ENCODE measurements at regions not wholly inside any gene's neighbourhood (a gene's known extent, or its start where the extent isn't known, plus 50 kb on each side); places are given as distances from the start of the nearest gene placed in this dataset.

DNA sequence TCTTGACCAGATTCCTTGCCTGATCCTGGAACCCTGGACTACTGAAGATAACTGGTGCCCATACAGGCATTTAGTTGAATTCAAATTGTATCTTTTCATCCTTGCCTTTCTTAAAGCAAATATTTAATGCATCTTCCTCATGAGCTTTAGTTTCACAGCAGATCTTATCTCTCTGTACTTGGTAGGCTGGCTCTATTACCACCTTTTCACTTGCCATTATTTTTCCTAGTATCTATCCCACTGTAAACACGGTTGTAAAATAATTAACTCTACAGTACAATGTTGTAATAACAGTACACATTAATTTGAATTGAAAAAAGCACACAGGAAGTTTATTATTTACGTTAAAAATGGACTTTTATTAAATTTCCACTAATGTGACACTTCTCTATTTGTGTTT lies 1286.9 kb downstream of the GRIK2 start:
- no peak for DNase-seq

DNA sequence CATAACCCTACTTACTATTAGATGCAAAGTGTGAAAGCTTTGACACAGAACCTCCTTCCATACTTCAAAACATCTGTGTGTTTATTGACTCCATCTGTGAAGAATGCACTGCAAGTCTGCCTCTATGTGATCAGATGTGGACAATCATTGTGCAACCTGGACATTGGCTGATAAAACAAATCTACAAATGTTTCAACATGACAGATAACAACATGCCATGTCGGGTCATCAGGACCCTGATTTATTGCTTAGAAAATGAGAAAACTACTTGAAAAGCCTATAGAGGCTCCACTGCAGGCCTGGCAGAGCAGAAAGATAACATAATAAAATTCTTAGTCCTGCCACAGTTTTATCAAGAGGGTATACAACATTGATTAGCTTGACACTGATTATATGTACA lies 1286.4 kb downstream of the GRIK2 start:
- no peak for DNase-seq

DNA sequence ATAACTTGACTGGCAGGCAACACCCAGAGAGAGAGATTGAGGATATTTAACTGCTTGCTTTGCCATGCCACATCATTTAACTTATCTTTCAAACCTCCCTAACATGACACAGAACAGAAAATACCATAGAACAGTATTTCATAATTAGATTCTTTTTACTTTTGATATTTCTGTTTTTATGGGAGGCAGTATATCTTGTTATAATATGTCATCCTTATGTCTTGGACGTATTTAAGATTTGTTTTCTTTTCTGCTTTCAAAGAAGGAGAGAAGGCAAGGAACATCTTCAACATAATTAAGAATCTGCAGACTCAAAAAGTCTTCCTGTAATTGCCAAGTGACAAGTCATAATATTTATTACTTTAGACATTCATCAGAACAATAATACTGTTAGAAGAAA lies 1283.7 kb downstream of the GRIK2 start:
- no peak for DNase-seq

DNA sequence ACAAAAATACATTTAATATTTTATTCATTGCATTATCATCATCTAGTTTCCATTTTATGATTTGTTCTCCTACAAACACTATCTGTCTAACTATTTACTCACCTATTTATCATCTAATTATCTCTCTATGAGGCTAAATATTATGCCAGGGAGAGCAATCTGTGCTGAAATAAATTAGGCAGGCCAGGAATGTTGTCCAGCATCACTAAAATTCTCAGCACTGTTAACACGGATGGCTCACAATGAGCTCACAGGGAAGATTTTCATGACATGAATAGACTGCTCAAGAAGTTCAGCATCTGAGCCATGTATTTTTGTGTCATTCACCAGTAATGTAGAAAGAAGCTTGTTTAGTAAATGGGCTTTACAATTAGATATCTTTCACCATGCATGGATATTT lies 1277.2 kb downstream of the GRIK2 start:
- peak in 1 of 3 experiments; percentile 57 for DNase-seq

DNA sequence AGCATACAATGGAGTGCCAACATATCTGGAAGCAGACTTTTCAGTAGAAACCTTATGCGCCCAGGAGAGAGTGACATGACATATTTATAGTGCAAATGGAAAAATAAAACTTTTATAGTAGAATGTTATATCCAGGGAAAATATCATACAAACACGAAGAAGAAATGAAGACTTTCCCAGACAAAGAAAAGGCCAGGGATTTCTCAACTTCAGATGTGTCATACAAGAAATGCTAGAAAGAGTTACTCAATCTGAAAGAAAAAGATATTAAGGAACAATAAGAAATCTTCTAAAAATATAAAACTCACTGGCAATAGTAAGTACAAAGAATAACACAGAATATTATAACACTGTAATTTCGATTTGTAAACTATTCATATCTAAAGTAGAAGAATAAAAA lies 1269.3 kb downstream of the GRIK2 start:
- DNase-seq: no peak

DNA sequence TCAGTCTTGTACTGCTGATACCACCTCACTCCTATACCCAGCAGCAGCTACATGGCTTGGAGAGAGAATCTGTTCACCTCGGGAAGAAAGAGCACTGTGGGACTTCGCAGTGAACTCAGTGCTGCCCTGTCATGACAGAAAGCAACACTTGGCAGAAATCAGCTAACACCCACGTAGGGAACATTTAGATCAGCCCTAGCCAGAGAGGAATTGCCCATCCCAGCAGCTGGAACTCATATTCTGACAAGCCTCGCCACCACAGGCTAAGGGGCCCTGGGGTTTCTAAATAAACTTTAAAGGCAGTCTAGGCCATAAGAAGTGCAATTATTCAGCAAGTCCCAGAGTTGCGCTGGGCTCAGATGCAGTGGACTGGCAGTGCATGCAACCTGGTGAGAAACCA lies 1266.8 kb downstream of the GRIK2 start:
- DNase-seq: no peak

DNA sequence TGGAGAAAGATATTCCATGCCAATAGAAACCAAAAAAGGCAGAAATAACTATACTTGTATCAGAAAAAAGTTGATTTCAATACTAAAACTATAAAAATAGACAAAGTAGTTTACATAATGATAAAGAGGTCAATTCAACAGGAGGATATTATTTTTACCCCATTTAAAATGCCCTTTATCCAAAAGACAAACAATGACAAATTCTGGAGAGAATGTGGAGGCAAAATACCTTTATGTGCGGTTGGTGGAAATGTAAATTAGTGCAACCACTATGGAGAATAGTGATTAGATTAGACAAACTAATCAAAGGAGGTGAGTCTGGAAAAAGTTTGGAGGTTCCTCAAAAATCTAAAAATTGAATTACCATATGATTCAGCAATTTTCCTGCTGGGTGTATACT lies 1262.3 kb downstream of the GRIK2 start:
- no peak for DNase-seq

DNA sequence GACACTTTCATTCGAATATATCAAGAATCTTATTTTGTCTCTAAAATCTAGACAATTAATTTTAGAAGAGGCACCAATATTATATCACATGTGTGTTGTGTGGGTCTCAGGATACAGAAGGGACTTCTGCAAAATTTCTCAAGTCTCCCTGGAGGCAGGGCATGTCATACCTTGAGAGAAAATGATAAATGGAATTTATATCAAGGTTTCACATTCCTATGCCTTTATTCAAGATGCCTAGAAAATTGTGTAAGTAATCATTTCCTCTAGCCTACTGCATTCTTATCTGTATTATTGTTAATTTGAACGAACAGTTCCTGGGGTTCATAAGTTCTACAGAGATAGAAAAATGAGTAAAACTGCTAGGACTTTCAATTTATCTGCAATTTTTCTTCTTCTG lies 1247.9 kb downstream of the GRIK2 start:
- DNase-seq: no peak

DNA sequence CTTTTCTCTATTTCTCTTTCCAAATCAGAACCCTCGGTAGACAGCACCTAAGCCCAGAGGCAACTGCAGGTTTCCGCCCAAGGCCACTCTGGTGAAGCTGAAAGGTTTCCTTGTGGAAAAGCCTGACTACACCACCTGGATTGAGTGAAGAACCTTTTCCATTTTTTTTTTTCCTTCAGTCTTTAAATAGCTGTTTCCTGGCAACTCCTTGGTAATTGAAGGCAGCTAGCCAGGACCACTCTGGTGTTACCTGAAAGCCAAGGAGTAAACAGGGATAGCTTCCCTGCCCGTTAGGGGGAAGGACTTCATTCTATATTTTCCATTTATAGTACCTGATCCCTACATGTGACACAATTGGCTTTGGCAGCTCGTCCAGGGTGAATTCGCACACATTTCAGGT lies 1238.4 kb downstream of the GRIK2 start:
- DNase-seq: no peak

DNA sequence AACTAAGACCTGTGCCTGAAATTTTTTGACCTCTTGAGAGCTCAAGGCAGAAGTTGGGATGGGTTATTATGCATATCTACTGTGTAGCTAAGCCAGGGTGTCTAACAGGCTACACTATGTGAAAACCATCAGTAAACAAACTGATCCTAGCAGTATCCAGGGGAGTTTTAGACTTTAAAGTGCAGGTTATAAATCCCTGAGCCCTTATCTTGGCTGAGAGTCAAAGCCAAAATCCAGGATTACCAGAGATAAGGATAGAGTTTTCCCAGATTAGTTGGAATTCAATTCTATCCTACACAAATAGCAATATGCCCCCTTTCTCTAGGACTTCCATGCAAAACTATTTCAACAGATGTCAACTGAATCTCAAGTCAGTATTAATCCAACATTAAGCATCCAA lies 1229.7 kb downstream of the GRIK2 start:
- DNase-seq: no peak

DNA sequence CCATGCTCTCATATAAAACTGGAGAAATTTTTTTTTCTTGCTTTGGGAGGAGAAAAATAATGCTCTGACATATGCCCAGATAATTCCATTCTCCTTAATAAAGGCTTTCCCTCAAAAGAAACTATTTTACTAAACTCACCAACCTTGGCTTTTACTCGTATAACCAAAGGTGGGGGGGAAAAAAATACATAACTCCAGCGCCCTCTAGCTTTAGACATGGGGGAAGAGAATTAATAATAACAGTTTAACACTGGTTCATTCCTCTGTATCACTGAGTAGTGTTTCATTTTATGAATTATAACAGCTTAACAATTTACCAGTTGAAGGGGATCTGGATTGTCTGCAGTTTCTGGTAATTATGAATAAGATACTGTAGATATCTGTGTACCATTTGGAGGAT lies 1226.1 kb downstream of the GRIK2 start:
- DNase-seq: peak in 2 of 3 experiments; percentile 10 to 43

DNA sequence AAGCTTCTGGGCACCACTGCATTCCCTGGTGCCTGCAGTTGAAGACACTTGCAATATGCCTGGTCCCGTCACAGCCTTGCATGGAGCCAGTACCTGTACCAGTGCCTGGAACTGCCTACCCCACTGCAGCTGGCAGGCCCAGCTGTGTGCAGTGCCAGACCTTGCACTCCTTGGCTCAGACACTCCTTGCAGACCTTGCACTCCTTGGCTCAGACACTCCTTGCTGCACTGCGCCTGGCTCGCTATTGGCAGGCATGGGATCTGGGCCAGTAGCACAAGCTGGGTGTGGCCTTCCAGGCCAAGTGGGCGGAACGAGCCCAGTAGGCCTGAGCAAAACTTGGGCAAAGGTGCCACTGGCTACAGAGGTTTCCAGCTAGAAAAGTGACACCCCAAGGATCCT lies 1189.1 kb downstream of the GRIK2 start:
- DNase-seq: no peak

DNA sequence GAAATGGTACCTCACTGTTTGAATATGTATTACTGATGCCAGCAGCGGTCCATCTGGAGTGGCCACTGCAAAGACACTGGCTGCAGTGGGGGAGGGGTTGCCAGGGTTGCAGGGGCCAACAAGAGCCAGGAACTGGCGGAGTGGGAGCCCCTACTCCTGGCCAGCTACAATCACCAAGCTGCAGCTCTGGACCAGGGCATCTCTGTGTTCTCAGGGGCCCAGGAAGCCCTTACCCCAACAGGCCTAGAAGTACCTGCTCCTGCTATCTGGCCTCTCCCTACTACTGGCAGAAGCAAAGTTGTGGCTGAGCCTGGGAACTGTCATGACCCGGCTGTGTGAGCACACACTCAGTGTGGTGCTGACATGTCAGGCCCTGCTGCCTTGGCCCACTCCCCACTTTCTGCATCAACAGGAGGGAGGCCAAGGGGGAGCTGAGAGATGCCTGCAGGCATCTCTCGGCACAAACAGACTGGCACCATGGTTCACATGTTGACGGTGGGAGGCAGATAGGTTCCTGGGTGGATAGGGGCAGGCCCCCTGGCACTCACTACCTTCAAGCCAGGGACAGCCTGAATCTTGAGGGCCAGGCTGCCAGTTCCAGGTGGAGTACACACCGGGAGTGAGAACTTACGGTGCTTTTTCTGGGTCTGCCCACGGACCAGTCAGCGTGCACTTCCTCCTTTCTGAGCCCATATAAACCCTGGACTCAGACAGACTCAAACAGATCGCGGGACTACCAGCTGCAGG lies 1188.0 kb downstream of the GRIK2 start:
- no peak for DNase-seq

DNA sequence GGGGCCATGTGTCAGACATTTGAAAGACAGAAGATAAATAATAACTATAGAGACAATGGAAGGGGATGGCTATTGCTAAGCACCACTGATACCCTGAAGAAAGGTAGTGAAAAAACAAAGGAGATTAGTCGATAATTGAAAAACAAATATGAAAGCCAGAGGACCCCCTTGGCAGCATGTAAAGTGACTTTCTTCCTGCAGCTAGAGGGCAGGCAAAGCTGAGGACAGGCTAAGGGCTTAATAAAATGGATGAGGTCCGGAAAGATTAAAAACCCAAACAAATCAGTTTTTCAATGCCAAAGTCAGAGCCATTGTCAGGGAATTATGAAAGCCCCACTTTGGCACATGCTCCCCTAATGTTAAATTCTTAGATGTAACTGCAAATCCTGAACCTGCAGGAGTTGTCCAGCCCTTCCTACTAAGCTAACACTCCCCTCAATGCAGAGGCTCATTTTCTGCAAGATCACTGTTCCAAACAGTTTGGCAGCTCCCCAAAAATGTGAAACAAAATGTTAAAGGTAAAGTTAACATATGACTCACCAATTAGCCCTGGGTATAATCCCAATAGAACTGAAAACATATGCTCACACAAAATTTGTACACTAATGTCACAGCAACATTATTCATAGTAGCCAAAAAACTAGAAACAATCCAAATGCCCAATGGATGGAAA lies 1177.9 kb downstream of the GRIK2 start:
- DNase-seq: no peak

DNA sequence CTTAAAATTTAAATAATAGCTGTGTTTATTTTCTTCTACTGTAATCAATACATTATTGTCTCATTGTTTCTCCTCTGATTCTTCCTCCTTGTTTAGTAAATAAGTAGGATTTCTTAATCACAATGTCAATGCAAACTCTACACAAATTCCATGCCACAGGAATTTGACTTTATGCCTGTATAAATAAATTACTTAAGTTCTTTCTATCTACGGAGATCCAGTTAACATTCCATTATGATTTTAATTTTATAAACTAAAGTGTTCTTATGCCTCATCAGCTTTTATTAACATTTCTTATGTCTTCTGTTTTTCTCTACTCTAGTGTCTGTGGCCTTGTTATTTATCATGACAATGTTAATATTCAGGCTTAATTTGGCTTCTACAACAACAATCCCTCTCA lies 1169.2 kb downstream of the GRIK2 start:
- no peak for DNase-seq

DNA sequence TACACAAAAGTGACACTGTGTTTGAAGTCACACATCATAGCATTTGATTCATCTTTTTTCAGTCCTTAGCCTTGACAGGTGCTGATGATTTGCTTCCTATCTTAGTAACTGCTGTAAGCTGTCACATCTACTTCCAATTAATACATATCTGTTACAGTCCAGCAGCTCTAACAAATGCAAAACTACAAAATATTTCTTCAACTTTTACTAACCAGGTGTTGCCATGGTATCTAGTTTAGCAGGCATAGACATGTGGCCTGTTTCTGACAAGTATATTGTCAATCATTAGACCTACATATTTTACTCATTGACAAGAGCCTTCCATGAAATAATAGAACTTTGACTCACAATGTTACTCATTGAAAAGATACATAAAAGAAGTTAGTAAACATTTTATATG lies 1159.7 kb downstream of the GRIK2 start:
- DNase-seq: no peak

DNA sequence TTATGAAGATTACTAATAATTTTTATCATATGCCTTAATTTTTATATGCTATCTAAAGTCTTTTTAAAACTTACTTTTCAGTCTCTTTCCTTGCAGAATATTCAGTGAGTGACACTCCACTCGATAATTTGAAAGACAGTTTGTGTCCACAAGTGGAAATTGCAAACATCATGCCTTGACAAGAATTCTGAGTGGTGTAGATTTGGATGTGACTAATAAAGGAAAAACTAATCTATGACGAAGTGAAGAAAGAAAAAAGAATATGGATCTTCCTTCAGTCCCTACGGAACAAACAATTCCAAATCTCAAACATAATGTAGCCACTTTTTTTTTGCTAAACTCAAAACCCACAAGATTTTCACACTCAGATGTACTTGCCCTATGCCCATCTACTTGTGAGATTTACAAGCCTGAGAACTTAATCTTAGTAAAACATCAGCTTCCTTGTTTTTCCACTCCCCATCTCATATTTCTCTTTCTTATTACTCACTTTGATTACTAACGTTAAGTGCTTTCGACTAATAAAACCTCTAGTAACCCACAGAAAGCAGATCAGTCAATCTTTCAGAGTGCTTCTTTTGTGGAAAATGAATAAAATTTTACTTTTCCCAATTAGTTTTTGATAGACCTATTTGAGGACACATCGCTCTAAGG lies 1155.8 kb downstream of the GRIK2 start:
- DNase-seq: no peak

DNA sequence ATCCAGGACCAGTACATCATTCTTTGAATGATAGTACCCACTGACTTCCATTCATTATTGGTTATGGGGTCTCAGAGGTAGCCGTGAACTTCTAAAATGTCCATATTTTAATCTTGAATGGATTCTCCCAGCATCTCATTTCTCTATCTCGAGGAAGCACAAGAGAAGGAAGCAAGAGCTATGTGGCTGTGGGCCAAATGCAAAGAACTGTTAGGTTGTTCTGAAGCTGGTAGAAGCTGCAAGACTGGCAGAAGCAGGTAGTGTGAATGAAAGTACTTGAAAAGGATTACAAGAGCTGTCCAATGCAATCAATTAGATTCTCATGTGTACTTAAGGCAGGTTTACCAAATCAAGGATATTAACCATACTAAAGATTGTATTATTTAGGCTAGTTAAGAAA lies 1131.8 kb downstream of the GRIK2 start:
- peak in 1 of 3 experiments; percentile 1 for DNase-seq

DNA sequence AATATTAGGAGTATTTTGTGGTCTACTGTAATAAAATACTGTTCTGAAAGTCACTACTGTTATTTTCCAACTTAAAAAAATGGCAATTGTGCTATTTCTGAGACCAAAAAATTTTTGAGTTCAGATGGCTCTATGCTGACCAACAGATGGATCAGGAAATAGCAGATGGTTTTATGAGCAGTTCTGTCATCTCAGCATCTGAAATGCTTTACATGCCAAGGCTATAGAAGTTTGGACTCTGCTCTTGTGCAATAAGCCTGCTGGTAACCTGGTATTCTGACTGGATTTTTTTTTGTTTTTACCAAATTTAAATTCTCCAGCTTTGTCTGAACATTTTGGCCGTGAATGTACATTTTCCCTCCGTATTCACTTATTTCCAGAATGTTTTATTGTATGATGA lies 1127.5 kb downstream of the GRIK2 start:
- no peak for DNase-seq

DNA sequence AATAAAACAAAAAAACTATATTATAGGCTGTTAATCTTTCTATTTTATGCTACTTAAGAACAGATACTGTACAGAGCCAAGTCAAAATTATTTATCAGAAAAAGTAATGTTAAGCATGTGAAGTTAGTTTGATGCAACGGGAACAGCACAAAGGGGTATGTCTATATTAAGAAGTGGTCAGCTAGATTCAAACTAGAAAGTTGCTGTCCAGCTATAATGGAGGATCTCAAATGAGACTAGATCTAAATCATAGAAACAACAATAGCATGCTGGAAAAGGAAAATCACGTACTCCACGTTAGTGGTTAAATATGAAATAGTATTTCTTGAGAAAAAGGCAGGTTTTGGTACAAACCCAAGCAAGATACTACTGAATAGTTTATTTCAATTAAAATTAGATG lies 1124.0 kb downstream of the GRIK2 start:
- no peak for DNase-seq

DNA sequence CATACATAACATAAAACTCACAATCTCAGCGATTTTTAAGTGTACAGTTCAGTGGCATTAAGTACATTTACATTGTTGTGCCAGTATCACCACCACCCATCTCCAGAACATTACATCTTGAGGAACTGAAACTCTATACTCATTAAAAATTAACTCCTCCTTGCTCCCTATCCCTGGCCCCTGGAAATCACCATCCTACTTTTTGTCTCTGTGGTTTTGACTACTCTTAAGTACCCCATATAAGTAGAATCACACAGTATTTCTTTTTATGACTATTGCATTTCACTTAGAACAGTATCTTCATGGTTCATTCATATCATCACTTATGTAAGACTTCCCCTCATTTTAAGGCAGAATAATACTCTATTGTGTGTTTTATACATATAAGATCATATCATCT lies 1108.1 kb downstream of the GRIK2 start:
- DNase-seq: no peak

DNA sequence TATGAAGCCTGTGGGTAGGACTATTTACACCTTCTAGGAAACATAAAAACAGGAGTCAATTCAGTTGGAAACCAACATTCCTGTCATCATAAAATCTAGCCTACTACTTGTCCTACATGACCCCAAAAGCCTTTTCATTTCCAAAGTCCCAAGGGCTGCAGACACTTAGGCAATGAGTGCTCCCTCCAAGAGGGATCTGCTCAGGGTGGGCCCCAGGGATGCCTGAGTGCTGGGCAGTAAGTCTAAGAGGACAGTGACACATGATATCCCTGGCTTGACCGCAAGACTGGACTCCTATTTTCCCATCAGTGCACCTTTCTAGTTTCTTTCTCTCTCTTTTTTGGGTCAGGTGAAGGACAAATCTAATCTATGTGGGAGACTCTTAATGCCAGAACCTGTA lies 1101.3 kb downstream of the GRIK2 start:
- DNase-seq: no peak

DNA sequence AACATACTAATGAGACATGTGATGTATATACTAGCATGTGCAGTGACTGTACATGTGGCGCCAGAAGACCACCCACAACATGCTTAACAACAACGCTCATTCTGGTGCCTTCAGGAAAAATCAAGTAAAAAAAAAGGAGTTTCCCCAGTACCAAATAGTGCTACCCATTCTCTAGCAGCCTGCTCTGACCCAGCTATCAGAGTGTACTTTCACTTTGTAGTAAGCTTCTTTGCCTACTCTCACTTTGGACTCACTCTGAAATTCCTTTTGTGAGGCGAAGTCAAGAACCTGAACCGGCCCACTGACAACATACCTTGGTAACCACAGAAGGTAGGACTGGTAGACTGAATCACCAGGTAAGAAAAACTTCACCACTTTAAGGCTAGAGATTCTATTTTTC lies 1100.0 kb downstream of the GRIK2 start:
- no peak for DNase-seq

DNA sequence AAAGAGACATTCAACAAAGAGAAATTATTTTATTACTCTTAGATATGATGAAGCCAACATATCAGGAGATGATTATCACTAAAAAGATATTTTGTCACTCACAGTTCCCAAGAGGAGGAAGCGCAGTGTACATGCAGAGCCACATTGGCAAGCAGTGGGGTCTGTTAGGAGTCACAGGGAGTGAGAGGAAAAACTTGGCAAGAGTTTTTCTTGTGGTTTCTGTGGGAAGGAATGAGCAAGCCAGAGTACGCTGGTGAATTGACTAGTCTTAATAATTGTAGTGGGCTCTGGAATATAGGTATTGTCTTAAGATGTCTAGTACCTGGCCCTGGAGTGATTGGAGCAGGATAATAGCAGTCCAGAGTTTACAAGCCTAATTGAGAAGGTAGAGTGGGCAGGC lies 1095.2 kb downstream of the GRIK2 start:
- DNase-seq: no peak

Measured in NCI-H1417 (cell line).